ENCODE measurements at regions not wholly inside any gene's neighbourhood (a gene's known extent, or its start where the extent isn't known, plus 50 kb on each side); places are given as distances from the start of the nearest gene placed in this dataset.

DNA sequence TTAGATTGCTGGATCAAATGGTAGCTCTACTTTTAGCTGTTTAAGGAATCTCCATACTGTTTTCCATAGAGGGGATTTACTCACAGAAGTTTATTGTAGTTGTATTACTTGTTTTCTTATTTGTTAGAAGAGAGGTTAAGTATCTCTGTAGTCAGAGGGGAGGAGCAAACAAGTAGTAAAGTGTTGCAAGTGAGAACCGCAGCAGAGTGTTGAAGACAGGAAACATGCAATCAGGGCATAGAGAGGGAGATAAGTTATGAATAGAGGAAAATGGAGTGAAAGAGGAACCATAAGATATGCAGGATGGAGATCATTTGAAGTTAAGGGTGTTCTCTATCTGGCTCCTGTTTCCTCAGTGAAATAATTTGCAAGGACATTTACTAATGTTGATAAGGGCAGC, 331.4 kb upstream of the TMEM229A start:
- no peak for DNase-seq (ENCODE audit: low read depth in 2 of 3, low spot score in 2 of 3)

DNA sequence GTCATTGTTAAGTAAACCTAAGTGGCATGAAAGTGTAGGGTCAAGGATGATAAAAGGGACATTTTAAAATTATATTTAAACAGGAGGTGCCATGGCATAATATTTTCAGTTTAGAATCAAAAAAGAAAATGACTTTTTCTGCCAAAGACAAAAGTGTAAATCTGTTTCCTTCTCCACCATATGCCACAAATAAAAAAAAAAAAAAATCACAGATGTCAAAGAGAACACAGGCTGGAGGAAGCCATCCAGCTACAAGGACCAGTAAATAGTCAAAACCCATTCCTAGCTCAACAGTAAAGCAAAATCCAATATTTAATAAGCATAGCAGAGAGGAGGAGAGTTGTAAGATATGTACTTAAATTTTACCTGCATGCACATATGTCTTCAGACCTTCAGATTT, 321.3 kb upstream of the TMEM229A start:
- DNase-seq (ENCODE audit: low read depth in 2 of 3, low spot score in 2 of 3): no peak

DNA sequence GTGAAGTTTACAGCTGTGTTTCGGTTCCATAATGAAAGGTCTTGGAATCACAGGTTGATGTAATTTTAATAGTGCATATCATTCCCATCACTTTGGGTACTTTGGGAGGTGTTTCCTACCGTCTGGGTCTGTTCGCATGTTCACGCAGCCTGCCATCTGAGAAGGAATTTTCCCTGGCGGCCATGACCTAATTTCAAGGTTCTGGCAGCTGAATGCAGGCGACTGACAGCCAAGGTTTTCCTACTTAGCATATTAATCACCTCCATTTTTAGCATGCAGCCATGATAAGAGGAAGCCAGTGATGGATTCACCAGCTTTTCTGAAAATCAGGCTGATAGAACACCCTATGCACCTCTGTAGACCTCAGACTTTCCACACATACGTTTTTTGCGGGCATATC, 319.1 kb upstream of the TMEM229A start:
- no peak for DNase-seq (ENCODE audit: low read depth in 2 of 3, low spot score in 2 of 3)

DNA sequence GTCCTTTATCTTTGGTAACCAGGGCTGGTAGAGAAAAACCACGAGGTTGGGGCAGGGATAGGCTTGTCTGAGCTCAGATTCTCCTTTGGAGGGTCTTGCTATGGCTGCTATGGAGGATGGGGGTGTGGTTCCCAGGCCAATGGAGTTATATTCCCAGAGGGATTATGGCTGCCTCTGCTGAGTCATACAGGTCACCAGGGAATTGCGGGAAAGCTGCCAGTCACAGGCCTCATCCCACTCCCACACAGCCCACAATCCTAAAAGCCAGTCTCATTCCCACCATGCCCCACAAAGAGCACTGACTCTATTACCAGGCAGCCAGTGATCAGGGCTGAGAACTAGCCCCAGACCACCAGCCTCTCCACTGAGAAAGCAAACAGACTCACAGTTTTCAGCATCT, 316.6 kb upstream of the TMEM229A start:
- DNase-seq (ENCODE audit: low read depth in 2 of 3, low spot score in 2 of 3): no peak

DNA sequence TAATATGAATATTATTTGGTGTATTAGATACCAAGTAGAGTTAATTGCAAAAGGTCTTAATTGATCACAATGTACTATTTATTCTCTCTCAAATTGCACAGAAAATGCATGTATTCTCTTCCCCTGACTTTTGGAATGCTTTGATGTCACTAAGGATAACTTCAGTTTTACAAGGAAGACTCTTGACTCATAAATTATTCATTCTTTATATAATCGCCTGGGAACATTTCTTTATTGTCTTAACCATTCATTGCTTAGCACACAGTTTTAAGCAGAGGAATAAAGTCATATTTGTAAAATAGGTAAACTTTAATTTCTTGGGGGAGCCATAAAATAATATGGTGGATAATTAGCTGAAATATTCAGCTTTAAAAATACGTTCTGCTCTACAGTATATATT, 306.0 kb upstream of the TMEM229A start:
- no peak for DNase-seq (ENCODE audit: low read depth in 2 of 3, low spot score in 2 of 3)

DNA sequence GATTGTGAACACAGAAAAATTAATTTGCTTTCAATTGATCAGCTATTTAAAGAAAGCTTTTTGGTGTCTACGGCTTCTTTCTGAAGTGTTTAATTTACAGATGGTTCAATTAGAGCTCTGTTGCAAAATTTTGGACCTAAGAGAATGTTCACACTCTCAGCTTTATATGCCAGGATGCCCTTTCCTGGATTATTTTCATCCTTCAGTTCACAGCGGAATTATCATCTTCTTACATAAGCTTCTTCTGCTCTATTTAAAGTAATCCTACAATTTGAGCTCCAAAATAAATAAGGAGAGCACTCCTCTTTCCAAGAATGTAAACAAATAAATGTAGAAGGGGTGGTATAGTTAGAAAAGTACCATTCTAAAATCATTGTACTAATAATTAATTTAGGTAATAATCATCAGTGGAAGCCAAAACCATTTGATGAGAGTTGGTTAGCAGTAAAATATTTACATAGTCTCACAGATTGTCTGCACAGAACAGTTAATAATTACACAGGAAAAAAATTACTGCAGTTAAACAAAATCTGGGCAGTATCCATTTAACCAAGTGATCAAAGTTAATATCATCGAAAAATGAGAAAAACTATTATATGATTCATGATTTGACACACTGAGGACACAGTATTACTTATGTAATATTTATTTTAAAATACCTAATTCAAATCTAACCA, 298.0 kb upstream of the TMEM229A start:
- no peak for DNase-seq (ENCODE audit: low read depth in 2 of 3, low spot score in 2 of 3)

DNA sequence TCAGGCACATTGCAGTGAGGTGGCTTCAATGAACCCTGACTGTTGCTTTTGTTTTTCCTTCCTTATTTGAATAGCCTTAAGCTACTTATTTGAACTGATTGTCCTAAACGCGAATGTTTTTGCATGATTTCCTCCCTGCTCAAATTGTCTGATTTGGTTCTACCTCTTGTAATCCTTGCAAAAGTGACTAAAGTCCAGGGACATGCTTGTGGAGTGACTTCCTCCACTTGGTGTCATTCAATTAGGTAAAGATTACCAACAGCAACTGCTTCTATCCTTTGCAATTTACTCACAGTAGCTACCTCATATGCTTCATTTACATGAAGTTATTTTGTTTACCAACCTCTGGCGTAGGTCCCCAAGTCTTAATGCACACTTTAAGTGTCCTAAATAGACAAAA, 295.9 kb upstream of the TMEM229A start:
- DNase-seq (ENCODE audit: low read depth in 2 of 3, low spot score in 2 of 3): no peak

DNA sequence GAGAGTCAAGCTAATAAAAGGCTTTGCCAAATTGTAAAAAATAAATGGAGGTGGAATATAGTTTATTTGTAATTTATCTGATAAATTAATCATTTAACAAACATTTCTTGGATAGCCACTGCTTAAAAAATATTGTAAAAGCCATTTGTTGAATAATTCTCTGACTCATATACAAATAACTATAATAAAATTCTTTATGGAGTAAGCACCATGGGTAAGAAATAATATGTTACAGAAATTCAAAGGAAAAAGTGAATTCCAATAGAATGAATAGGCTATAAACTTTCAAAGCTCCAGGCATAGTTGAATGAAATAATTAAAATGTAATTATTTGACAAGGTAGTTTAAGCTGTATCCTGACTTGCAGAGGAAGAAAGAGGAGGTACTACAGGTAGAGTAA, 291.4 kb upstream of the TMEM229A start:
- DNase-seq (ENCODE audit: low read depth in 2 of 3, low spot score in 2 of 3): no peak

DNA sequence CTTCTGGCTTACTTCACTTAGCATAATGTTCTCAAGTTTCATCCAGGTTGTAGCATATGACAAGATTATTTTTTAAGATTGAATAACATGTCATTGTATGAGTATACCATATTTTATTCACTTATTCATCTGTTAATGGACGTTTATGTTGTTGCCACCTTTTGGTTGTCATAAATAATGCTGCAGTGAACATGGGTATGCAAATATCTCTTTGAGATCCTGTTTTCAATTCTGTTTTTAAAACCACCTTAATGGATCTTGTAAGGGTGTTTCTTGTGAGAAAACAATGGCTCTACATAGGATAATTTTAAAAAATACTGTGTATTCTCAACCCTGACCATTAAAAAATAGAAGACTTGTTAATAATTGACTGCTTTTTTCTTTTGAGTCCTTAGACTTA, 290.7 kb upstream of the TMEM229A start:
- no peak for DNase-seq (ENCODE audit: low read depth in 2 of 3, low spot score in 2 of 3)

DNA sequence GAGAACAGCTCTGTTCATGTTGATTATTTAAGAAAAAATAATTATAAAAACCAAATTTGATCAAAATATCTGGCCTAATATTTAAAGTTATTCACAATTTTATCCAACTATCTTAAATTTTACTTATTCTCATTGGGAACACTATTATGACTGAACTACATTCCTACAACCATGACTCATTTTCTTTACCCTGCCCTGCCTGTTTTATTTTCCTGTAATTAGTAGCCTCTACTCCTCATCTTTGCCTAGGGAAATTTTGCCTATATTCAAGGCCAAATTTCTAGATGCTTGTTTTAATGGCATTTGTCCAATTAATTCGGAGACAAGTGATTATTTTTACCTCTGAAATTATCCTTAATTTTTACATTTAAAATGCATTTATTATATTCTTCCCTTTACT, 289.7 kb upstream of the TMEM229A start:
- DNase-seq (ENCODE audit: low read depth in 2 of 3, low spot score in 2 of 3): no peak

DNA sequence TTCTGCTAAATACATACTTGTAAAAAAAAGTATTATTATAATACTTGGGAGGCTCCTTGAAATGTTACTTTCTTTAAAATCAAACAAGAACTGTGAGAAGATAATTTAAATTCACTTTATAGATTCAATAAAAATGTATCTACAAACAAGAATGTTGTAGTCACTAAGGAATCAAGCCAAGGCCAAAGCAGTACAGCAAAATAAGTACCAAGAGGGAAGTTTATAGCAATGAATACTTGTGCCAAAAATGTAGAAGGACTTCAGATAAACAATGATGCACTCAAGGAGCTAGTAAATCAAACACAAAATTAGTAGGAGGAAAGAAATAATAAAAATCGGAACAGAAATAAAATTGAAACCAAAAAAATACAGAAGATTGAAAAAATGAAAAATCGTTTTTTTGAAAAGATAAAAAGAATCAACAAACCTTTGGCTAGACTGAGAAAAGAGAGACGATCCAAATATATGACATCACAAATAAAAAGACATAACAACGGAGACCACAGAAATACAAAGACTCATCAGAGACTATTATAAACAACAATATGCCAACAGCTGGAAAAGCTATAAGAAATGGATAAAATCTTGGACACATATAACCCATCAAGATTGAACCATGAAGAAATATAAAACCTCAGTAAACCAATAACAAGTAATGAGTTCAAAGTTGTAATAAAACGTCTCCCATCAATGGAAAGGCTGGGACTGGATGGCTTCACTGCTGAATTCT, 286.0 kb upstream of the TMEM229A start:
- DNase-seq (ENCODE audit: low read depth in 2 of 3, low spot score in 2 of 3): no peak

DNA sequence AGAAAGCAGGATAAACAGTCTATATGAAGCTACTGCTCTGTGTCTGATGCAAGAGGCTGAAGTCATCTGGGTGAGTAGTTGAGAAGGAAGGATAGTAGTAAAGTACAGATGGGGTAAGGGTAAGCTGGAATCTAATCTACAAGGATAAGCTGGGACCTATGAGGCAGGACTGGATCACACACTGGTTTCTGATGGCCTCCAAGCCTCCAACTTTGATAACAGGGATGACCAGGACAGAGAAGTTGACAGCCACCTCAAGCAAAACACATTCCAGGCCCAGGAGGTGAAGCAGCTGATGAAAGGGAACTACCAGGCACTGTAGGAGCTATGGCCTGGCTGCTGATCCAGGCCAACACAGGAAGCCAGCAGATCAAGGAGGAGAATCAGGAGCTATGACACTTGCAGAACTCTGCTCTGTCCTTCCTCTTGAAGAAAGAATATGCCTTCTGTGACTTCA, 278.1 kb upstream of the TMEM229A start:
- DNase-seq (ENCODE audit: low read depth in 2 of 3, low spot score in 2 of 3): no peak

DNA sequence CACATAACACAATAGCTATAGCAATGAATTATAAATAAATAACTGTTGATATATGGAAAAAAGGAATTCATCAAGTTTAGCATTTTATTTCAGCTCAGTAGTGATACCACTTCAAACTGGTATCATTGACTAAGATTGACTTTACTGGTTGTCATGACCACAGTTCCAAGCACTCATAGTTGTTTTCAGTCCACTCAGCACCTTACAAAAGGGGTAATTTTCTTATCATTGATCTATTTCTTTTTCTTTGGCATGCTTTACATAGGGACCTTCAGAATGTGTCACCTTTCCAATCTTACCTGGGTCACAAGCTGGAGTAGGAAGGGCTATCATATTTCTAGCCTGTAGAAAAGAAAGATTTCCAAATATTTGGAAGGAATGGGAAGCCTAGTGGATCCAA, 275.5 kb upstream of the TMEM229A start:
- no peak for DNase-seq (ENCODE audit: low read depth in 2 of 3, low spot score in 2 of 3)

DNA sequence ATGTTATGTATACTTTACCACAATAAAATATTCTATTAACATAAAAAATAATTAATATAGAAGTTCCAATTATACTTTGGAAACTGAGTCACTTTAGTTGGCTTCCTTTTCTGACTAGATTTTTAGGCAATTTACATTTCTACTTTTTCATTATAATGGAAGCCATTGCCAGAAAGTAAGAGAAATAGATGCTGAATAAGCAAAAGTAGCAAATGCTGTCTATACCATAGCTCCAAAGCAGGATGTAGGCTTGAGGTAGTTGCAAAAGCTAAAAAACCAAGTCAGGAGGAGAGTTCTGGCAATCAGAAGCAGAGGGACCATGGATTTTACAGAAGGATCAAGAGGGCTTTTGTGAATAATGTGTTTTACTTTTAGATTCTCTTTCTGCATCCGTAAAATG, 262.4 kb upstream of the TMEM229A start:
- DNase-seq (ENCODE audit: low read depth in 2 of 3, low spot score in 2 of 3): no peak

DNA sequence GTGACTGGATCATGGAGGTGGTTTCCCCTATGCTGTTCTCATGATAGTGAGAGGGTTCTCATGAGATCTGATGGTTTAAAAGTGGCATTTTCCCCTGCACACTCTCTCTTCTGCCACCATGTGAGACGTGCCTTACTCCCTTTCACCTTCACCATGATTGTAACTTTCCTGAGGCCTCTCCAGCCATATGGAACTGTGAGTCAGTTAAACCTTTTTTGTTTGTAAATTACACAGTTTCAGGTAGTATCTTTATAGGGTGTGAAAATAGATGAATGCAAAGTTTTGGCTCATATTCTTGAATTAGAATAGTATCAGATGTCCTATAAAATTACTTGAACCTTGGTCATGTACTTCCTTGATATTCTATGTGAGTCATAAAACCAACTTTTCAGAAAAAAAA, 252.1 kb upstream of the TMEM229A start:
- DNase-seq (ENCODE audit: low read depth in 2 of 3, low spot score in 2 of 3): no peak

DNA sequence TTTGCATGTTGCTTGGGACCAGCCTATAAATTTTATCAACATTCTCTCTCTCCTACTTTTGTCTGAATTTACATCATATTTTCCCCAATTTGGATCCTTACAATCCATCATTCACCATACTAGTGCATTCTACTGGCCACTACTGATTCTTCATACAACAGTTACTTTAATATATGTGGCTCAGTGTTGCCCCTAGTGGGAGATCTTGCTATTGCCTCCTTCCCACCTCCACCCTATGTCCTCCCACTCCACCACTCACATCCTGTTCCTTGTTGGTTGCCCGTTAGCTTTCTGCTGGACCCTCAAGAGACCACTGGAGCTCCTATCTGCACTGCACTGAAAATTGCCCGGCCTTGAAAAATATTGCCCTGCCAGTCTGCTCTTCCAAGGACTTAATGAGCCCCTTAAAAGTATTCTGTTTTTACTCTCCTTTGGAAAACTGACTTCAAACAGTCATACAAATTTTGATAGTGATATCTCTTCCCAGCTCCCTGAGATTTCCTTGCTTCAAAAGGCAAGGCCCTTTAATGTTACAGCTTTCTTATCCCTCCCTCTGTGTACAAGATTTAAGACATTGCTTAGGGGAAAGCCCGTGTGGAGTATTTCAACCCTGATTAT, 243.2 kb upstream of the TMEM229A start:
- no peak for DNase-seq (ENCODE audit: low read depth in 2 of 3, low spot score in 2 of 3)

DNA sequence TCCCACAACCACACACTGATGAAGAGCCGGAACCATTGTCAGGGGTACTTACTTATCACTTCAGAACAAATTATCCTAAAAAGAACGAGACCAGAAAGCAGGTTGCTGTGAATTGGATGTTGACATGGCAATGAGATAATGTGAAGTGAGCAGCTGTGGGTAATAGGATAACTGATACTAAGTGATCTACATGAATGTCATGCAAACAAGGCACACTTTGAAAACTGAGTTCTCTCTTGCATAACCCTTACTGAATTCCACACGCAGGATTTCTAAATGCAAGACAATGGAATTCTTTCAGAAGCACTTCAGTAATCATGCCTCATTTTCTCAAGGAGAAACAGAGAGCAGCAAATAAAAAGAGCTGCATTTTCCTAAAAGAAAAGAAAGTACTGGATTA, 242.5 kb upstream of the TMEM229A start:
- no peak for DNase-seq (ENCODE audit: low read depth in 2 of 3, low spot score in 2 of 3)

DNA sequence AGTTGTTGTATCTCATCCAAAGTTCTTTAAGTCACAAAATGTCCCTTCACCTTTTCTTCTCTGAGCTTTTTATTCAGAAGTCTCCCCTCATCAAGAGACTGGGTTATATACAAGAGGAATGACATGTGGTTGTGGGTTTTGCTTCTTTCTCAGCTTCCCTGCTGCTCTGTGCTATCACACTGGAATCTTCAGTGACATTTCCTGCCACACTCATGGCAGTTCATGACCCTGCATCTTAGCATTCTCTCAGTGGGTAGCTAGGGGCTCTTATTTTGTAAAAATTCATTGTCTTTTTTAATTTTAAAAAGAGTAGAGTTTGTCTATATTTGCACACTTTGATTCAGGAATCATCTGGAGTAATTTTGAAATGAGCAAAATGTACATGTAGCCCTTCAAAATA, 236.9 kb upstream of the TMEM229A start:
- no peak for DNase-seq (ENCODE audit: low read depth in 2 of 3, low spot score in 2 of 3)

DNA sequence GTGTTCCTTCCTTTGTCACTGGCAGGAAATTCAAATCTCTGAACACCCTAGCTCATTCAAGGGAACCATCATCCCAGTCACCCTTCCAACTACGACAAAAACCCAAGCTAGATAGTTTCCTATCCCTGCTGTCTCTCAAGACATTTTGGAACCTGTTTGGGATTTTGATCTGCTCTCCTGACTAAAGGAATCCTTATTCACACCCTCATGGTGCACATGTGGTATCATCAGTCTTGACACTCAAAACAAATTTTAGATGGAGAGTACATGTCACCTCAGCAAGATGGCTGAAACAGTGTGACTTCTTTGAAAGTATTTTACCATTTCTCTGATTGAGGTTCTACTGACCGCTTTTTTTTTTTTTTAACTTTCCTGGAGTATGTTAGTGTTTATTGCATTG, 234.3 kb upstream of the TMEM229A start:
- no peak for DNase-seq (ENCODE audit: low read depth in 2 of 3, low spot score in 2 of 3)

DNA sequence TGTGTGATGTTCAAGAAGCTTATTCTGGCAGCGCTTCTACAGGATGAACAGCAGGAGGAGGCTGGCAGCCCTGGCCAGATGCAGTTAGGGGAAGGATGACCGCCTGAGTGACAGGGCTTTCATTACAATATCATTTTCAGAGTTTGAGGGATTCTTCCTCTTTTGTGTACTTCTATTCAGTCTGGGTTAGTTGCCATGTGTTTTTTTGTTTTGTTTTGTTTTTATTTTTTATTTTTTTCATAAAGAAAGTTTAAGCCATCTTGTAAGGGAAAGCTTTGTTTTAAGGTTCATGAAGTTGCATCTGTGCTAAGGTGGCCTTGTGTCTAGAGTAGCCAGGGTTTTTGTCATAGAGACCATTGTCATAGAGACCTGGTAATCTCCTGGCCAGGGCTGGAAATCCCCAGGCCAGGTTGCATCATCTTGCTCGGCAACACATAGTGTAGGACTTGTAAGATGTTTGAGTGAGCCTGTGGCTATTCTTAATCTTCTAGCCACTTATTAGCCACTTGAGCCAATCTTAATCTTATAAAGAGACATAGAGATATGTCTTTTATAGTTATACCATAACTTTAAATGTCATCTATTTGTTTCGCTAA, 230.5 kb upstream of the TMEM229A start:
- no peak for DNase-seq (ENCODE audit: low read depth in 2 of 3, low spot score in 2 of 3)

DNA sequence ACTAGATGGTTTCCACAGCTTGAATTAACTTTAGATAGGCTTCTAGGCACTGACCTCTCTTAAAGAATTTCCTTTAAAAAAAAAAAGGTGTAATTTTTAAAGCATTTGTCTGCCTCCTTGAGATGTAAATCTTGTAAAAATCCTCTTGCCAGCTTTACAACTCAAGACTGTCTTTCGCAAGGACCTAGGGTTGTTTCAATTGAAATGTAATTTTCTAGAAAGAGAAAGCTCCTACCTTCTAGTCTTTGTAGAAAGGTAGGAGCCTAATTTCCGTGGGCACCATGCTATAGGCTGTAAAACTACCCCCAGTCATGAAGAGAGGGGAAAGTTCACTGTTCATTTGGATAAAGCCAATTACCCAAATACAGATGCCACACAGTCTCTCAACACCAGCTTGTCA, 228.8 kb upstream of the TMEM229A start:
- DNase-seq (ENCODE audit: low read depth in 2 of 3, low spot score in 2 of 3): no peak

Data from hematopoietic multipotent progenitor cell (in vitro differentiated cells).